GM06990 (cell line): ENCODE measurements at regions not wholly inside any gene's neighbourhood (a gene's known extent, or its start where the extent isn't known, plus 50 kb on each side); places are given as distances from the start of the nearest gene placed in this dataset.
"Not testable (repeated sequence)": the region's sequence is repeated elsewhere in the genome, so short reads cannot be mapped to it uniquely, and the experiment has no call there.

ENCODE experiments used
- DNase-seq: peaks from one replicate; pipeline ENCODE4 v3.0.0-alpha.2; 2011; ENCODE audit not compliant: insufficient read length; ENCODE audit errors: extremely low read depth
- H3K27me3 ChIP-seq: replicated peaks from 2 replicates; pipeline ENCODE4 v1.6.0; 2011; ENCODE audit warnings: low read length; ENCODE audit not compliant: control insufficient read depth, insufficient read depth
- H3K36me3 ChIP-seq: 2 replicates; pipeline ENCODE4 v1.5.1; 2011; ENCODE audit warnings: low read length; ENCODE audit not compliant: control insufficient read depth, insufficient read depth
- H3K4me3 ChIP-seq: replicated peaks from 2 replicates; pipeline ENCODE4 v1.5.1; 2011; ENCODE audit warnings: low read depth, mild to moderate bottlenecking, control low read depth, low read length
- CTCF ChIP-seq: IDR thresholded peaks from 2 replicates; pipeline ENCODE4 v1.5.1; 2011; ENCODE audit warnings: low read length, control low read depth, mild to moderate bottlenecking, inconsistent platforms; ENCODE audit not compliant: insufficient read depth, poor library complexity, severe bottlenecking

- Histone ChIP-seq H3K27me3 (no peaks in the 10 kb centered on the region), H3K36me3 (no peaks in the 10 kb centered on the region), H3K4me3 (no peak overlapping the region)
- TF ChIP-seq CTCF = no peak
- no peak for DNase-seq
These were observed 183.1 kb upstream of the COX10 start for GRCh38 chr17:13885953-13886889.

GRCh38 chr17:13888056-13888609 lies 181.2 kb upstream of the COX10 start:
- no peak for DNase-seq
- H3K36me3 ChIP-seq = no peaks in the 10 kb centered on the region
- no peak for TF ChIP-seq CTCF

GRCh38 chr17:13908971-13909370 lies 160.3 kb upstream of the COX10 start:
- H3K4me3 ChIP-seq, H3K36me3 ChIP-seq, DNase-seq, H3K27me3 ChIP-seq: not testable (repeated sequence)

More at GRCh38 chr17:13888056-13888609, 181.2 kb upstream of the COX10 start:
- Histone ChIP-seq H3K27me3 (no peaks in the 10 kb centered on the region), H3K4me3 (no peak overlapping the region)

- TF ChIP-seq CTCF = no peak
- no peak for DNase-seq
- no peak overlapping the region for H3K4me3 ChIP-seq
These were observed 159.3 kb upstream of the COX10 start for GRCh38 chr17:13909901-13910519.

GRCh38 chr17:13917634-13918033 lies 151.7 kb upstream of the COX10 start:
- H3K27me3 ChIP-seq = no peaks in the 10 kb centered on the region
- no peak overlapping the region for H3K4me3 ChIP-seq
- TF ChIP-seq CTCF = no peak
- no peak for DNase-seq
- H3K36me3 ChIP-seq = no peaks in the 10 kb centered on the region

More at GRCh38 chr17:13909901-13910519, 159.3 kb upstream of the COX10 start:
- Histone ChIP-seq H3K36me3 (no peaks in the 10 kb centered on the region), H3K27me3 (no peaks in the 10 kb centered on the region)

- TF ChIP-seq CTCF = no peak
- H3K4me3 ChIP-seq = no peak overlapping the region
These were observed 151.1 kb upstream of the COX10 start for GRCh38 chr17:13918247-13918646.

More at GRCh38 chr17:13918247-13918646, 151.1 kb upstream of the COX10 start:
- no peaks in the 10 kb centered on the region for H3K36me3 ChIP-seq
- DNase-seq = no peak
- no peaks in the 10 kb centered on the region for H3K27me3 ChIP-seq
